PC-9 (cell line): ENCODE measurements at regions not wholly inside any gene's neighbourhood (a gene's known extent, or its start where the extent isn't known, plus 50 kb on each side); places are given as distances from the start of the nearest gene placed in this dataset.

ENCODE experiments used
- BruUV-seq: library from RNA; stranded (reverse); fragments of 400-500 nt; replicated peaks from 2 replicates; lab custom pipeline; 2021; lab: Mats Ljungman, UMichigan
- CTCF ChIA-PET: fragments of 300-600 bp; sonication (Branson Sonifier 250); formaldehyde crosslinking; loops from one replicate; lab custom pipeline; 2022; ENCODE audit warnings: antibody characterized with exemption; lab: Charles Lee
- POLR2A ChIA-PET: fragments of 300-600 bp; sonication (Branson Sonifier 250); formaldehyde crosslinking; loops from one replicate; lab custom pipeline; 2022; ENCODE audit warnings: antibody characterized with exemption; ENCODE audit not compliant: unreplicated experiment; lab: Charles Lee
- DNase-seq, 2 experiments: peaks; one replicate each; pipeline versions ENCODE4 v3.0.0 to v3.0.0-alpha.2; 2015 to 2022; ENCODE audit warnings: mixed read lengths in 1 of 2
- H2AFZ ChIP-seq: fragments of 200-600 bp; sonication (generic); 2 replicates; pipeline ENCODE4 v1.8.1; 2017; ENCODE audit warnings: antibody characterized with exemption
- H3F3A ChIP-seq: fragments of 200-600 bp; sonication (generic); 2 replicates; pipeline ENCODE4 v1.8.1; 2017; ENCODE audit warnings: antibody characterized with exemption, mild to moderate bottlenecking, low read depth; ENCODE audit not compliant: insufficient read depth
- H3K27ac ChIP-seq: fragments of 200-600 bp; sonication (generic); 2 replicates; pipeline ENCODE4 v1.6.1; 2016; ENCODE audit warnings: mixed run types
- H3K27me3 ChIP-seq: fragments of 200-600 bp; sonication (generic); 2 replicates; pipeline ENCODE4 v1.6.1; 2016; ENCODE audit warnings: low read depth, mixed run types; ENCODE audit not compliant: insufficient read depth
- H3K36me3 ChIP-seq: fragments of 200-600 bp; sonication (generic); 2 replicates; pipeline ENCODE4 v1.6.1; 2016; ENCODE audit warnings: low read depth, mixed run types
- H3K4me1 ChIP-seq: fragments of 200-600 bp; sonication (generic); replicated peaks from 2 replicates; pipeline ENCODE4 v1.6.1; 2016; ENCODE audit warnings: mixed run types; ENCODE audit not compliant: insufficient read depth
- H3K4me2 ChIP-seq: fragments of 200-600 bp; sonication (generic); 2 replicates; pipeline ENCODE4 v1.6.1; 2017; ENCODE audit warnings: mixed run types
- H3K4me3 ChIP-seq: fragments of 200-600 bp; sonication (generic); 2 replicates; pipeline ENCODE4 v1.6.1; 2016; ENCODE audit warnings: mixed run types
- H3K79me2 ChIP-seq: fragments of 200-600 bp; sonication (generic); 2 replicates; pipeline ENCODE4 v1.6.1; 2017; ENCODE audit warnings: low read depth, mixed run types
- H3K9me2 ChIP-seq: fragments of 200-600 bp; sonication (generic); 2 replicates; pipeline ENCODE4 v1.8.1; 2017; ENCODE audit warnings: mild to moderate bottlenecking; ENCODE audit not compliant: insufficient read depth
- H3K9me3 ChIP-seq: fragments of 200-600 bp; sonication (generic); 2 replicates; pipeline ENCODE4 v1.8.1; 2016; ENCODE audit warnings: low read depth; ENCODE audit not compliant: insufficient read depth
- H4K20me1 ChIP-seq: fragments of 200-600 bp; sonication (generic); 2 replicates; pipeline ENCODE4 v1.8.1; 2017; ENCODE audit not compliant: insufficient read depth
- EZH2 ChIP-seq: fragments of 200-600 bp; sonication (generic); IDR thresholded peaks from 2 replicates; pipeline ENCODE4 v1.8.0; 2017; ENCODE audit warnings: antibody characterized with exemption, low read depth
- intact Hi-C: fragments of 100-400 bp; cut with micrococcal nuclease; formaldehyde crosslinking; loops from one replicate; pipeline ENCODE4 v1.10.0; 2022; ENCODE audit not compliant: unreplicated experiment
- TF ChIP-seq, protein P1 (sequence below): fragments of 200-600 bp; sonication (generic); conservative IDR thresholded peaks from 2 replicates; pipeline ENCODE4 v1.6.1; 2017; ENCODE audit warnings: mixed run types, antibody characterized with exemption, mild to moderate bottlenecking, moderate library complexity

DNA sequence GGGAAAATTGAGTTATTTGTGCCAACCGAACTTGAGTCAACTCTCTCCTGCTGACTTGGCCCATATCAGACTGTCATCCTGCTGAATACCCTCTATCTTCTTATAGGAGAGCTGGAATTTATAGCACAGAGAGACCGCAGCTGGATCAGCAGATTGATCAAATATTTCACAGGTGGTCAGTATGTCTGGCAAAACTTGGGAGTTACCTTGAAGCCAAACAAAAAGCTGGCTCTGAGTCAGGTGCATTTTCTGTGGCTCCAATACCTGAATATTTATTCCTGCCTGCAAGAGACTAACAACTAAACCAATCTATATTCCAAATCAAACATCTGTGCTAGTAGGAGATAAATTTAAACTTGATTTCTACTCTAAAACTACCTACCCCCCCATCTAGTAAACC lies 752.1 kb upstream of the ALCAM start:
- intact Hi-C loops: no loop called here
- no TSS peak for BruUV-seq
- H3F3A ChIP-seq: no peaks in the 10 kb centered on the region
- no peaks in the 10 kb centered on the region for H3K79me2 ChIP-seq
- no peaks in the 10 kb centered on the region for H4K20me1 ChIP-seq
- no peaks in the 10 kb centered on the region for H3K27me3 ChIP-seq
- no peak overlapping the region for H2AFZ ChIP-seq
- TF ChIP-seq, protein P1, sequence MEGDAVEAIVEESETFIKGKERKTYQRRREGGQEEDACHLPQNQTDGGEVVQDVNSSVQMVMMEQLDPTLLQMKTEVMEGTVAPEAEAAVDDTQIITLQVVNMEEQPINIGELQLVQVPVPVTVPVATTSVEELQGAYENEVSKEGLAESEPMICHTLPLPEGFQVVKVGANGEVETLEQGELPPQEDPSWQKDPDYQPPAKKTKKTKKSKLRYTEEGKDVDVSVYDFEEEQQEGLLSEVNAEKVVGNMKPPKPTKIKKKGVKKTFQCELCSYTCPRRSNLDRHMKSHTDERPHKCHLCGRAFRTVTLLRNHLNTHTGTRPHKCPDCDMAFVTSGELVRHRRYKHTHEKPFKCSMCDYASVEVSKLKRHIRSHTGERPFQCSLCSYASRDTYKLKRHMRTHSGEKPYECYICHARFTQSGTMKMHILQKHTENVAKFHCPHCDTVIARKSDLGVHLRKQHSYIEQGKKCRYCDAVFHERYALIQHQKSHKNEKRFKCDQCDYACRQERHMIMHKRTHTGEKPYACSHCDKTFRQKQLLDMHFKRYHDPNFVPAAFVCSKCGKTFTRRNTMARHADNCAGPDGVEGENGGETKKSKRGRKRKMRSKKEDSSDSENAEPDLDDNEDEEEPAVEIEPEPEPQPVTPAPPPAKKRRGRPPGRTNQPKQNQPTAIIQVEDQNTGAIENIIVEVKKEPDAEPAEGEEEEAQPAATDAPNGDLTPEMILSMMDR: no peak
- no peak for TF ChIP-seq EZH2
- H3K4me3 ChIP-seq: no peak overlapping the region
- ChIA-PET POLR2A (no interaction called here), CTCF (no interaction called here)
- no peak overlapping the region for H3K4me2 ChIP-seq
- no peaks in the 10 kb centered on the region for H3K9me2 ChIP-seq
- no peak for DNase-seq
- no peaks in the 10 kb centered on the region; the same call in 1 of the 2 replicates for H3K4me1 ChIP-seq
- no peaks in the 10 kb centered on the region; the same call in 1 of the 2 replicates for H3K9me3 ChIP-seq
- H3K27ac ChIP-seq: no peak overlapping the region
- H3K36me3 ChIP-seq: no peaks in the 10 kb centered on the region

DNA sequence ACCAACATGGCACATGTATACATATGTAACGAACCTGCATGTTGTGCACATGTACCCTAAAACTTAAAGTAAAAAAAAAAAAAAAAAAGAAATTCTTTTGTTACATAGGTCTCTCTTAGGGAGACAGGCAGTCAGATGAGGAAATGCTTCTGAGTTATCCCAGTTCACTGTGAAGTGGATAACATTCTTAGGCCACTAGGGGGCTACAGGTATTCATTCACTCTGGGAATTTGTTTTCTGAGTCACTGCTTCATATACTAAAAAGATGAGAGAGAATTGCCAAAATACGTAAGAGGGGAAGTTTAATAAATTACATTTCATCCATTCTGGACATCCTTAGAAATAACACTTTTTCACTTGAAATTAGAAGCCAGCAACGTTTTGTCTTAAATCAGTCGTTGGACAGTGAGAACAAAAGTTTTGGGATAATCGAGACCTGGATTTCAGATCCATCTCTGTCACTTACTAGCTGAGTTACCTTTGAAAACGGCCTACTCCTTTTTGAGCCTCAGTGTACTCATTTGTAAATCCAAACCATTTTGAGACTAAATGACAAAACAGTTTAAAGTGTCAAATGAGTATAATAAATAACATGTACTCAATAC lies 738.4 kb upstream of the ALCAM start:
- intact Hi-C loops: no loop called here
- no peak overlapping the region for H3K4me2 ChIP-seq
- CTCF ChIA-PET: interaction anchor here (0.6 kb wide), 1 partner anchor 308 kb away, joined by 4 read pairs; no protein-coding TSS in a partner anchor
- POLR2A ChIA-PET: interaction anchor here (0.6 kb wide), 1 partner anchor 235 kb away, joined by 4 read pairs; no protein-coding TSS in a partner anchor
- no peaks in the 10 kb centered on the region for H3K27me3 ChIP-seq
- H3K79me2 ChIP-seq: no peaks in the 10 kb centered on the region
- no TSS peak for BruUV-seq
- H3K9me3 ChIP-seq: peaks cover 11% of the 10 kb centered on the region; the same call in 1 of the 2 replicates
- no peaks in the 10 kb centered on the region for H4K20me1 ChIP-seq
- peaks cover 13% of the 10 kb centered on the region for H3K4me1 ChIP-seq
- H3K4me3 ChIP-seq: no peak overlapping the region
- no peaks in the 10 kb centered on the region; the same call in 1 of the 2 replicates for H3K9me2 ChIP-seq
- TF ChIP-seq, protein P1: peak; percentile 76
- no peak for TF ChIP-seq EZH2
- H3F3A ChIP-seq: peaks cover 5% of the 10 kb centered on the region; the same call in 1 of the 2 replicates
- DNase-seq: peak in 1 of 2 experiments; percentile 52
- no peaks in the 10 kb centered on the region for H3K36me3 ChIP-seq
- H3K27ac ChIP-seq: no peak overlapping the region
- no peak overlapping the region for H2AFZ ChIP-seq

DNA sequence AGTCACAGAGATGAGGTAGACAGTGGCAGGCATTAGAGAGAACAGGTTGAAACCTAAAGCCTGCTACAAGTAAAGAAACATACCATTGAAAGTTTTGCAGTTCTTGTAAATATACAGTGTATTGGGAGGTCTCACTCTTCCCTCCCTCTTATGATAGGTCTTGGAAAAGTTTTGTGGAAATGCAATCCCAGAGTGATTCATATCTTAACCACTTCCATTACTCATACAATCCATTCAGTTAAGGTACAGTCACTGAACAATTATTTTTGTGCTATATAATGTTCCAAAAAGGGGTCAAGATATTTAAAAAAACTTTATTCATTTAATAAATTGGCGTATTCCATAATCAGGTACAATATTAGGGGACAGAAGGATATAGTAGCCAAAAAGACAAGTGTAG lies 737.7 kb upstream of the ALCAM start:
- Histone ChIP-seq H3K9me3 (peaks cover 11% of the 10 kb centered on the region; the same call in 1 of the 2 replicates), H4K20me1 (no peaks in the 10 kb centered on the region), H3K36me3 (no peaks in the 10 kb centered on the region), H3K27me3 (no peaks in the 10 kb centered on the region), H3K4me2 (peak overlapping the region; percentile 4; the same call in 1 of the 2 replicates), H3K79me2 (no peaks in the 10 kb centered on the region), H3K4me3 (no peak overlapping the region), H3K27ac (peak overlapping the region; percentile 28; the same call in 1 of the 2 replicates), H3K9me2 (no peaks in the 10 kb centered on the region; the same call in 1 of the 2 replicates), H3K4me1 (peaks cover 13% of the 10 kb centered on the region), H3F3A (peaks cover 5% of the 10 kb centered on the region; the same call in 1 of the 2 replicates), H2AFZ (peak overlapping the region; percentile 25; the same call in 1 of the 2 replicates)
- ChIA-PET CTCF (no interaction called here), POLR2A (interaction anchor here (0.6 kb wide), 1 partner anchor 234 kb away, joined by 4 read pairs; no protein-coding TSS in a partner anchor)
- intact Hi-C loops: no loop called here
- DNase-seq: no peak
- TF ChIP-seq EZH2: no peak
- TF ChIP-seq, protein P1: no peak
- no TSS peak for BruUV-seq
